ENCODE measurements at regions not wholly inside any gene's neighbourhood (a gene's known extent, or its start where the extent isn't known, plus 50 kb on each side); places are given as distances from the start of the nearest gene placed in this dataset.

- H3F3A ChIP-seq (ENCODE audit: insufficient read depth, low read depth), result no peaks in the 10 kb centered on the region
- no peak for DNase-seq
- H3K9me3 ChIP-seq (ENCODE audit: insufficient read depth, low read depth), result no peaks in the 10 kb centered on the region
- H3K27ac ChIP-seq, result no peak overlapping the region
- ChIA-PET CTCF (no interaction called here), POLR2A (ENCODE audit: unreplicated experiment) (no interaction called here)
- no TSS peak for BruUV-seq (replicated peaks)
- H4K20me1 ChIP-seq (ENCODE audit: insufficient read depth), result no peaks in the 10 kb centered on the region
- H3K9me2 ChIP-seq (ENCODE audit: insufficient read depth), result no peaks in the 10 kb centered on the region
- H3K27me3 ChIP-seq (ENCODE audit: insufficient read depth, low read depth), result peaks cover 40% of the 10 kb centered on the region
- no peak overlapping the region for H3K4me2 ChIP-seq
- intact Hi-C loops (cut with micrococcal nuclease; ENCODE audit: unreplicated experiment), result no loop called here
- no peaks in the 10 kb centered on the region for H3K4me1 ChIP-seq (replicated peaks; ENCODE audit: insufficient read depth)
- no peaks in the 10 kb centered on the region for H3K79me2 ChIP-seq (ENCODE audit: low read depth)
- no peak overlapping the region for H3K4me3 ChIP-seq
- no peak overlapping the region for H2AFZ ChIP-seq
- no peak for TF ChIP-seq CTCF (conservative IDR thresholded peaks at IDR 0.05)
- no peak for TF ChIP-seq EZH2 (IDR thresholded peaks at IDR 0.05; ENCODE audit: low read depth)
- H3K36me3 ChIP-seq (ENCODE audit: low read depth), result no peaks in the 10 kb centered on the region
Measured at GRCh38 chr10:121677880-121678279, 79.6 kb upstream of the FGFR2 start.

GRCh38 chr10:121675344-121675743 is 77.1 kb upstream of the FGFR2 start:
- no peaks in the 10 kb centered on the region for H3K36me3 ChIP-seq (ENCODE audit: low read depth)
- H3K4me3 ChIP-seq, result no peak overlapping the region
- H3K79me2 ChIP-seq (ENCODE audit: low read depth), result no peaks in the 10 kb centered on the region
- H3F3A ChIP-seq (ENCODE audit: insufficient read depth, low read depth), result no peaks in the 10 kb centered on the region
- no peak for TF ChIP-seq EZH2 (IDR thresholded peaks at IDR 0.05; ENCODE audit: low read depth)
- no peak for TF ChIP-seq CTCF (conservative IDR thresholded peaks at IDR 0.05)
- ChIA-PET CTCF (no interaction called here), POLR2A (ENCODE audit: unreplicated experiment) (no interaction called here)
- no peaks in the 10 kb centered on the region for H3K9me2 ChIP-seq (ENCODE audit: insufficient read depth)
- H3K4me1 ChIP-seq (replicated peaks; ENCODE audit: insufficient read depth), result no peaks in the 10 kb centered on the region
- no peak for DNase-seq
- H3K4me2 ChIP-seq, result no peak overlapping the region
- no peak overlapping the region for H2AFZ ChIP-seq
- no peak overlapping the region for H3K27ac ChIP-seq
- H4K20me1 ChIP-seq (ENCODE audit: insufficient read depth), result no peaks in the 10 kb centered on the region
- no TSS peak for BruUV-seq (replicated peaks)
- intact Hi-C loops (cut with micrococcal nuclease; ENCODE audit: unreplicated experiment), result no loop called here
- no peaks in the 10 kb centered on the region for H3K9me3 ChIP-seq (ENCODE audit: insufficient read depth, low read depth)
- peaks cover 49% of the 10 kb centered on the region for H3K27me3 ChIP-seq (ENCODE audit: insufficient read depth, low read depth)

GRCh38 chr10:121674885-121675284 is 76.6 kb upstream of the FGFR2 start:
- intact Hi-C loops (cut with micrococcal nuclease; ENCODE audit: unreplicated experiment), result no loop called here
- H3K9me3 ChIP-seq (ENCODE audit: insufficient read depth, low read depth), result no peaks in the 10 kb centered on the region
- BruUV-seq (replicated peaks), result no TSS peak
- peaks cover 49% of the 10 kb centered on the region for H3K27me3 ChIP-seq (ENCODE audit: insufficient read depth, low read depth)
- H3K4me1 ChIP-seq (replicated peaks; ENCODE audit: insufficient read depth), result no peaks in the 10 kb centered on the region
- CTCF ChIA-PET, result no interaction called here
- POLR2A ChIA-PET (ENCODE audit: unreplicated experiment), result no interaction called here
- no peak for DNase-seq
- no peak overlapping the region for H3K4me3 ChIP-seq
- H2AFZ ChIP-seq, result no peak overlapping the region
- no peak overlapping the region for H3K4me2 ChIP-seq
- H3K36me3 ChIP-seq (ENCODE audit: low read depth), result no peaks in the 10 kb centered on the region
- H3F3A ChIP-seq (ENCODE audit: insufficient read depth, low read depth), result no peaks in the 10 kb centered on the region
- H3K79me2 ChIP-seq (ENCODE audit: low read depth), result no peaks in the 10 kb centered on the region
- H3K27ac ChIP-seq, result no peak overlapping the region
- TF ChIP-seq EZH2 (IDR thresholded peaks at IDR 0.05; ENCODE audit: low read depth), result no peak
- no peak for TF ChIP-seq CTCF (conservative IDR thresholded peaks at IDR 0.05)
- no peaks in the 10 kb centered on the region for H3K9me2 ChIP-seq (ENCODE audit: insufficient read depth)
- no peaks in the 10 kb centered on the region for H4K20me1 ChIP-seq (ENCODE audit: insufficient read depth)

All from PC-9 (cell line).